ENCODE measurements at regions not wholly inside any gene's neighbourhood (a gene's known extent, or its start where the extent isn't known, plus 50 kb on each side); places are given as distances from the start of the nearest gene placed in this dataset.

DNA sequence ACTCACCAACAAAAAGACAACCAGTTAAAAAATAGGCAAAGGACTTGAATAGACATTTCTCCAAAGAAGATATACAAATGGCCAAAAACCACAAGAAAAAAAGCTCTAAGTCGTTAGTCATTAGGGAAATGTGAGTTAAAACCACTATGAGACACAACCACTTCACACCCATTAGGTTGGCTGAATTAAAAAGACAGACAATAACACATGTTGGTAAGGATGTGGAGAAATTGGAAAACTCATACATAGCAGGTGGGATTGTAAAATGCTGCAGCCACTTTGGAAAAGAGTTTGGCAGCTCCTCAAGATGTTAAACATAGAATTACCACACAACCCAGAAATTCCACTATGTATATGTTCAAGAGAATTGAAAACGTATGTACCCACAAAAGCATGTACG lies 117.6 kb upstream of the SPATS2L start:
- TF ChIP-seq POLR2AphosphoS5 (IDR thresholded peaks at IDR 0.05) (no peak), POLR2A (IDR thresholded peaks at IDR 0.05) (no peak)
- TF ChIP-seq, protein P1, sequence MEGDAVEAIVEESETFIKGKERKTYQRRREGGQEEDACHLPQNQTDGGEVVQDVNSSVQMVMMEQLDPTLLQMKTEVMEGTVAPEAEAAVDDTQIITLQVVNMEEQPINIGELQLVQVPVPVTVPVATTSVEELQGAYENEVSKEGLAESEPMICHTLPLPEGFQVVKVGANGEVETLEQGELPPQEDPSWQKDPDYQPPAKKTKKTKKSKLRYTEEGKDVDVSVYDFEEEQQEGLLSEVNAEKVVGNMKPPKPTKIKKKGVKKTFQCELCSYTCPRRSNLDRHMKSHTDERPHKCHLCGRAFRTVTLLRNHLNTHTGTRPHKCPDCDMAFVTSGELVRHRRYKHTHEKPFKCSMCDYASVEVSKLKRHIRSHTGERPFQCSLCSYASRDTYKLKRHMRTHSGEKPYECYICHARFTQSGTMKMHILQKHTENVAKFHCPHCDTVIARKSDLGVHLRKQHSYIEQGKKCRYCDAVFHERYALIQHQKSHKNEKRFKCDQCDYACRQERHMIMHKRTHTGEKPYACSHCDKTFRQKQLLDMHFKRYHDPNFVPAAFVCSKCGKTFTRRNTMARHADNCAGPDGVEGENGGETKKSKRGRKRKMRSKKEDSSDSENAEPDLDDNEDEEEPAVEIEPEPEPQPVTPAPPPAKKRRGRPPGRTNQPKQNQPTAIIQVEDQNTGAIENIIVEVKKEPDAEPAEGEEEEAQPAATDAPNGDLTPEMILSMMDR (IDR thresholded peaks at IDR 0.05 in 8 of 11, conservative IDR thresholded peaks at IDR 0.05 in 3 of 11), result no peak

Measured in spleen (tissue), 7 donors.